NT2/D1 (cell line): ENCODE measurements at regions not wholly inside any gene's neighbourhood (a gene's known extent, or its start where the extent isn't known, plus 50 kb on each side); places are given as distances from the start of the nearest gene placed in this dataset.

ENCODE experiments used
- SUZ12 ChIP-seq: IDR thresholded peaks from 2 replicates; pipeline ENCODE4 v1.6.1; 2011; ENCODE audit not compliant: insufficient read length, insufficient read depth; ENCODE audit errors: extremely low read depth
- YY1 ChIP-seq: IDR thresholded peaks from 2 replicates; pipeline ENCODE4 v1.6.1; 2011; ENCODE audit not compliant: insufficient read length, insufficient read depth
- ZNF274 ChIP-seq: IDR thresholded peaks from 2 replicates; pipeline ENCODE4 v1.6.1; 2011; ENCODE audit warnings: mild to moderate bottlenecking, low read depth, low read length

DNA sequence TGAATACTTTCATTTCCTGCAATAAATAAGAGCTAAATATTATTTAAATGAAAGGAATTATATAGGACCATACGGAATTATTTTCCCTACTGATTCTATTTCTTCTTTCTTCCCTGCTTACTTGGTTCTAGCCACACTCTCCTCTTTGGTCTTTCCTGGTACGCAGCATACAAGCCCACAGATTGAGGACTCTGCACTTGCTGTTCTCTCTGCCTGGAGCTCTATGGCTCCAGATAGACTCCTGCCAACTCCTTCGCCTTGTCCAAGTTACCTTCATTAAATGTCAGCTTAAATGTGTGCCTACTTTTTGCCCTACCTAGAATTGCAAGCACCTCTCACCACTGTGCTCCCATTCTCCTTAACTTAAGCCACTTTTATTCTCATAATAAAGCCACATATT, 203.4 kb downstream of the MDFIC start:
- TF ChIP-seq ZNF274: no peak
- no peak for TF ChIP-seq SUZ12
- no peak for TF ChIP-seq YY1
